ENCODE measurements at regions not wholly inside any gene's neighbourhood (a gene's known extent, or its start where the extent isn't known, plus 50 kb on each side); places are given as distances from the start of the nearest gene placed in this dataset.

- TF ChIP-seq, protein P1, sequence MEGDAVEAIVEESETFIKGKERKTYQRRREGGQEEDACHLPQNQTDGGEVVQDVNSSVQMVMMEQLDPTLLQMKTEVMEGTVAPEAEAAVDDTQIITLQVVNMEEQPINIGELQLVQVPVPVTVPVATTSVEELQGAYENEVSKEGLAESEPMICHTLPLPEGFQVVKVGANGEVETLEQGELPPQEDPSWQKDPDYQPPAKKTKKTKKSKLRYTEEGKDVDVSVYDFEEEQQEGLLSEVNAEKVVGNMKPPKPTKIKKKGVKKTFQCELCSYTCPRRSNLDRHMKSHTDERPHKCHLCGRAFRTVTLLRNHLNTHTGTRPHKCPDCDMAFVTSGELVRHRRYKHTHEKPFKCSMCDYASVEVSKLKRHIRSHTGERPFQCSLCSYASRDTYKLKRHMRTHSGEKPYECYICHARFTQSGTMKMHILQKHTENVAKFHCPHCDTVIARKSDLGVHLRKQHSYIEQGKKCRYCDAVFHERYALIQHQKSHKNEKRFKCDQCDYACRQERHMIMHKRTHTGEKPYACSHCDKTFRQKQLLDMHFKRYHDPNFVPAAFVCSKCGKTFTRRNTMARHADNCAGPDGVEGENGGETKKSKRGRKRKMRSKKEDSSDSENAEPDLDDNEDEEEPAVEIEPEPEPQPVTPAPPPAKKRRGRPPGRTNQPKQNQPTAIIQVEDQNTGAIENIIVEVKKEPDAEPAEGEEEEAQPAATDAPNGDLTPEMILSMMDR (IDR thresholded peaks at IDR 0.05) = no peak
- no peak for TF ChIP-seq POLR2A (IDR thresholded peaks at IDR 0.05)
These were observed 135.8 kb upstream of the SPON1 start for GRCh38 chr11:13826505-13827278.

Measured in esophagus squamous epithelium (tissue), 4 donors.